ENCODE measurements at regions not wholly inside any gene's neighbourhood (a gene's known extent, or its start where the extent isn't known, plus 50 kb on each side); places are given as distances from the start of the nearest gene placed in this dataset.

DNA sequence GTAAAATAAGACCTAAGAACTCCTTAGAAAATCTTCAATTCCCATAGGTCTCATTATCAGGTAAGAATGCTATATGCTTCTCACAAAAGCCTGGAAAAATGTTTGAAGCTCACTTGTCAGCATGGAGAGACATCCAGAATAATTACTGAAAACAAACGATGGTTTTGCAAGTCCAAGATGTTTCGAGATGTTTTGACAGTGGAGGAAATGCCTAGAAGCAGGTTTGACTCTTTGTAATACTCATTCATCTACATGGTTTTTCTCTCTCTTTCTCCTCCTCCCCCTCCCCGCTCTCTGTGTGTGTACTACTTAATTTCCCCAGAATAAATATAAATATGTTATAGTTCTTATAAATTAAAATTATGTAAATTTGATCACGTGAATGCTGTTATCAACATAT, 131.9 kb upstream of the NR3C2 start:
- no peak for TF ChIP-seq CTCF (IDR thresholded peaks at IDR 0.05; ENCODE audit: borderline replicate concordance, insufficient read depth, low read depth, low read length)
- no peak overlapping the region for H3K4me3 ChIP-seq (ENCODE audit: low read depth, low read length)

DNA sequence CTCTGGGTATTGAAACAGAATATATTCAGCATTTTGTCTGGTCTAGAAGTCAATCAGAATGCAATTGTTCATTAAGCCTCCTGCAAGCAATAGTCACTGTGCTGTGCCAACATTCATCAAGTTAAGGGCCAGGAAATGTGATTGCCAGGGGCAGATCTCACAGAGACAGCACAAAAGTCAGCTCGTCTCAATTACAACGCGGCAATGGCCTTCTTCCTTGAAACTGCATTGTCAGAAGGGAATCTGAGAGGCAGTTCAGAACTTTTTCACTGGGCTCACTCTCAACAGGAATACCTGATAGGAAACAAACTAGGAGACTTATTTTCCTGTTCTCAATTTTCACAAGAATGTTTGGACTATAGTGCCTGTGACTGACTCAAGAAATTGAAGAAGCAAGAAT, 131.1 kb upstream of the NR3C2 start:
- H3K4me3 ChIP-seq (ENCODE audit: low read depth, low read length), result no peak overlapping the region
- TF ChIP-seq CTCF (IDR thresholded peaks at IDR 0.05; ENCODE audit: borderline replicate concordance, insufficient read depth, low read depth, low read length), result no peak

DNA sequence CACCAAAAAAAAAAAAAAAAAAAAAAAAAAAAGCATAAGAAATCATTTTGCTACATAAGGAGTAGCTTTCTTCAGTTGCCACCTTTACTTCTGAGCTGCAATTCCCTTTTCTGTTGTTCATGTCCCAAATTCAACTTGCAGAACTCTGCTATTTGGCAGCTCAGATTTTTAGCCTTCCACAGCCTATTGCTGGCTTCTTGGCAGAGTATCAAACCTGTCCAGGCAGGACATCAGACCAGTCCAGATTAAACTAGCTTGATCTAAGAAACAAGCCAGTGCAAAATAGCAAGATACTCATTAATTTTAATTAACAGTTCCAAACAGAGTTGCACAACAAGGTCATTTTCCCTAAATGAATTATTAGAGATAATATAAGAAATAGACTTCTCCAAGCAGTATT, 123.6 kb upstream of the NR3C2 start:
- no peak overlapping the region for H3K4me3 ChIP-seq (ENCODE audit: low read depth, low read length)
- TF ChIP-seq CTCF (IDR thresholded peaks at IDR 0.05; ENCODE audit: borderline replicate concordance, insufficient read depth, low read depth, low read length), result no peak

DNA sequence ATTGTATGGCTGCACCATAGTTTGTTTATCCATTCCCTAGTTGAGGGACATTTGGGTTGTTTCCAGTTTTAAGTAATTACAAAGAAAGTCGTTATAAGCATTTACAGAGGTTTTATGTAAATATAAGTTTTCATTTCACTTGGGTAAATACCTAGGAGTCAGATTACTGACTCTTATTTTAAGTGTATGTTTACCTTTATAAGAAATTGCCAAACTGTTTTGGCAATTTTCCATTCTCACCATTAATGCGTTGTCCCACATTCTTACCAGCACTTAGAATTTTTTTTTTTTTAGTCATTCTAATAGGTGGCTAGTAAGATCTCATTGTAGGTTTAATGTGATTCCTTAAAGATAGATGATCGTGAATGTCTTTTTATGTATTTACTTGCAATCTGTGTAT, 121.5 kb upstream of the NR3C2 start:
- no peak for TF ChIP-seq CTCF (IDR thresholded peaks at IDR 0.05; ENCODE audit: borderline replicate concordance, insufficient read depth, low read depth, low read length)
- no peak overlapping the region for H3K4me3 ChIP-seq (ENCODE audit: low read depth, low read length)

- no peak overlapping the region for H3K4me3 ChIP-seq (ENCODE audit: low read depth, low read length)
- no peak for TF ChIP-seq CTCF (IDR thresholded peaks at IDR 0.05; ENCODE audit: borderline replicate concordance, insufficient read depth, low read depth, low read length)
Measured at GRCh38 chr4:148561467-148561866, 119.3 kb upstream of the NR3C2 start.

- no peak overlapping the region for H3K4me3 ChIP-seq (ENCODE audit: low read depth, low read length)
- TF ChIP-seq CTCF (IDR thresholded peaks at IDR 0.05; ENCODE audit: borderline replicate concordance, insufficient read depth, low read depth, low read length), result no peak
Measured at GRCh38 chr4:148557793-148558192, 115.6 kb upstream of the NR3C2 start.

- TF ChIP-seq CTCF (IDR thresholded peaks at IDR 0.05; ENCODE audit: borderline replicate concordance, insufficient read depth, low read depth, low read length), result no peak
- H3K4me3 ChIP-seq (ENCODE audit: low read depth, low read length), result no peak overlapping the region
Measured at GRCh38 chr4:148550788-148551187, 108.6 kb upstream of the NR3C2 start.
